ENCODE measurements at regions not wholly inside any gene's neighbourhood (a gene's known extent, or its start where the extent isn't known, plus 50 kb on each side); places are given as distances from the start of the nearest gene placed in this dataset.

GRCh38 chr15:96264801-96265515 is 65.5 kb upstream of the NR2F2 start (continued):
- no peak for TF ChIP-seq ZNF646 (CRISPR knock-in tag; IDR thresholded peaks at IDR 0.05)
- TF ChIP-seq ZBTB7B (CRISPR knock-in tag; IDR thresholded peaks at IDR 0.05) = no peak
- 0 out of 2 replicates have a peak, but pooled peaks have one; percentile 31 for TF ChIP-seq SATB2 (CRISPR knock-in tag; IDR thresholded peaks at IDR 0.05)
- peak; percentile 50; the same call in 1 of the 2 replicates for TF ChIP-seq AHDC1 (CRISPR knock-in tag; IDR thresholded peaks at IDR 0.05; ENCODE audit: borderline replicate concordance)
- no peak for TF ChIP-seq ZNF280D (CRISPR knock-in tag; IDR thresholded peaks at IDR 0.05)
- no peak for TF ChIP-seq FOXM1 (CRISPR knock-in tag; IDR thresholded peaks at IDR 0.05)
- no peak for TF ChIP-seq ZNF839 (CRISPR knock-in tag; IDR thresholded peaks at IDR 0.05; ENCODE audit: borderline replicate concordance)
- TF ChIP-seq LBX2 (CRISPR knock-in tag; IDR thresholded peaks at IDR 0.05; ENCODE audit: borderline replicate concordance) = no peak
- peak; percentile 82 for TF ChIP-seq ATF3 (CRISPR knock-in tag; IDR thresholded peaks at IDR 0.05)
- peak; percentile 55; the same call in 1 of the 2 replicates for TF ChIP-seq RCOR2 (CRISPR knock-in tag; IDR thresholded peaks at IDR 0.05)
- peak; percentile 89 for TF ChIP-seq NR2F6 (IDR thresholded peaks at IDR 0.05)
- TF ChIP-seq NR2F6 (CRISPR knock-in tag; IDR thresholded peaks at IDR 0.05) = peak; percentile 89
- TF ChIP-seq ZNF33B (CRISPR knock-in tag; IDR thresholded peaks at IDR 0.05) = no peak
- TF ChIP-seq ZNF720 (CRISPR knock-in tag; IDR thresholded peaks at IDR 0.05) = no peak
